Head of caudate nucleus (tissue), 42 donors: ENCODE measurements at regions not wholly inside any gene's neighbourhood (a gene's known extent, or its start where the extent isn't known, plus 50 kb on each side); places are given as distances from the start of the nearest gene placed in this dataset.

ENCODE experiments used
- DNase-seq, 42 donors: peaks; one replicate each; pipeline versions ENCODE4 v3.0.0 to v3.0.0-alpha.2; 2020 to 2021; ENCODE audit warnings: mixed read lengths in 7 of 42
- intact Hi-C: fragments of 100-400 bp; cut with DNase I; formaldehyde crosslinking; loops from one replicate; pipeline ENCODE4 v1.15.0; 2022

DNA sequence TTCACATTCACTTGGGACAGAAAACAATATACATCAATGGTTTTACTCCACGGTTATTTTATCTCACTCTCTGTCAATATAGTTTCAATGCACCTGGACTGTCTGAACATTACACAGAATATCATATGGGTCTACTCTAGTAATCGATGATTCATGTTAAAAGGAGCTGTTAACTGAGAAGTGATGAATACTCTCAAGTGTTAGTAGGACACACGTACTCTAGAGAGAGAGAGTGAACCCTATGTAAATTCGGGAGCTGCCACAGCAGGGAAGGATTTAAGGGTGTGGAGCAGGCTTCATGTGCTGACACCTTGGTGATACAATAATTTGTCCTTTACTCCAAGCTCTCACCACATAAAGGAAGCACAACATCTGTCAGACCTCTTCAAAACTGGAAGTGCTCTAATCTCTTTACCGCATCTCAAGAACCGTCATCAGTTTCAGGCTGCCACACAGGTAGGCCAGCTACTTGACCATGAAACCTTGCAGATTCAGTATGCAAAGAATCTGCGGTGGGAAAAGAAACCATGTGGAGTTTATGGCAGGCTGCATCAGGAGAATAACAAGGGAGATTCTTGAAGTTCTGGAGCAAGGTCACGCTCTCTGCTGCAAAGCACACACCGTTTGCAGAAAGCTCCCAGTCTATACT is 199.2 kb upstream of the TMC3 start:
- intact Hi-C loops: loop anchor here (10.0 kb wide), 1 partner anchor 58 kb away; no protein-coding TSS in a partner anchor
- no peak for DNase-seq

GRCh38 chr15:81572190-81572589 is 198.2 kb upstream of the TMC3 start:
- DNase-seq: no peak
- intact Hi-C loops: loop anchor here (10.0 kb wide), 1 partner anchor 57 kb away; no protein-coding TSS in a partner anchor

GRCh38 chr15:81569286-81570080 is 195.5 kb upstream of the TMC3 start:
- intact Hi-C loops: loop anchor here (10.0 kb wide), 1 partner anchor 55 kb away; no protein-coding TSS in a partner anchor
- no peak for DNase-seq

DNA sequence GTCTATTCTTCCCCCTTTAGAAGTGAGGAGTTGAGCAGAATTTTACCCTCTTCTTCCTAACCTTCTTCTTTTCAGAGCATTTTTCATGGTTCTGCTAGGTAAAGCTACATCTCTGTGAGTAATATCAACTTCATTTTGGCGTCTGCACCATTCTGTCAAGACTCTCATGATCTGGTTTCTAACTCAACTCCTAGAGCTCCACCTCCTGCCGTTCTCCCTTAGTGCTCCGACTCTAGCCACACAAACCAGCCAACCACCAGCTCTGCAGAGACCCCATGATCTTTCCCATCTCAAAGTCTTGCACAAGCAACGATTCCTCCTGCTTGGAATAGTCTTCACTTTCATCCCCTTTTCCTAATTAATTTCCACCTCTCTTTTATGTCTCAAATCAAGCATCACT is 193.9 kb upstream of the TMC3 start:
- intact Hi-C loops: no loop called here
- no peak for DNase-seq

- intact Hi-C loops: no loop called here
Observed at GRCh38 chr15:81562986-81563385, 189.0 kb upstream of the TMC3 start.

GRCh38 chr15:81560405-81560804 is 186.4 kb upstream of the TMC3 start:
- DNase-seq: no peak
- intact Hi-C loops: no loop called here

More at GRCh38 chr15:81562986-81563385, 189.0 kb upstream of the TMC3 start:
- DNase-seq: no peak

- no peak for DNase-seq
- intact Hi-C loops: no loop called here
Observed at GRCh38 chr15:81558056-81558455, 184.0 kb upstream of the TMC3 start.

DNA sequence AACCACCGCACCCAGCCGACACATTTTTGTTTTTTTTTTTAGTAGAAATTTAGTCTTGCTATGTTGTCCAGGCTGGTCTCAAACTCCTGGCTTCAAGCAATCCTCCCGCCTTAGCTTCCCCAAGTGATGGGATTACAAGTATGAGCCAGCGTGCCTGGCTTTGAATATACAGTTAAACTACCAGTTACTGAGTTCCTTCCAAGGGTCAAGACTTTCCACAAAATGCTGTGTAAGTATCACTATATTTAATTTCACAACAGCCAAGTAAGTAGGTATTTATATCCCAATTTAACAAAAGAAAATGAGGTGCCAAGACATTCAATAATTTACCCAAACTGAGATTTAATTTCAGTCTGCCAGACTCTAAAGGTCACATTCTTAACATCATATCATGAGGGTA is 181.3 kb upstream of the TMC3 start:
- intact Hi-C loops: no loop called here
- DNase-seq: no peak

GRCh38 chr15:81548365-81549130 is 174.5 kb upstream of the TMC3 start:
- intact Hi-C loops: no loop called here
- peak in 2 of 42 donors; percentile 3 to 5 for DNase-seq

DNA sequence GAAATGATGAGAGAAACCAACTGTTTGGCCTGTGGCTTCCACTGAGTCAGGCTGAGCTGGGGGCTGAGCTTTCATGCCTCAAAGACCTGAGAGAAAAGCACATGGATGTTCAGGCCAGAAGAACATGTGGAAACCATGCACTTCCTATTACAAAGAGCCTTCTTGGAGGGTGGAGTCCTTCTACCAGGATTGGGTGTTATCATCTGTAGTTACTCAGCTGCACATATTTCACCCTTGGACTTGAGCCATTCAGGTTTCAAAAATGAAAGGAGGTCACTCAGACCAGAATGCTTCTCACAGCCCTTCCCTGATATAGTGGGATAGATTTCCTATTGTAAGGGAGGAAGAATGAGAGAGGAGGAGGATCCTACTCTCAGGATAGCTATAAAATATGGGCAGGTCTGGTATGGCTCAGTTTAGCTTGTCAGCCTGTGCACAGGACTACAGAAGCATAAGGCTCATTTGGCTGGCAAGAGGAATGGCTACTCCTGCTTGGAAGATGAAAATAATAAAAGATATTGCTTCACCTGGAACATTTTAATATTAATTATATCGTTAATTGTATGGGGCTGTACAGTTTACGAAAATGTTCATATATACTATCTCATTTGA is 173.6 kb upstream of the TMC3 start:
- DNase-seq: no peak
- intact Hi-C loops: no loop called here

DNA sequence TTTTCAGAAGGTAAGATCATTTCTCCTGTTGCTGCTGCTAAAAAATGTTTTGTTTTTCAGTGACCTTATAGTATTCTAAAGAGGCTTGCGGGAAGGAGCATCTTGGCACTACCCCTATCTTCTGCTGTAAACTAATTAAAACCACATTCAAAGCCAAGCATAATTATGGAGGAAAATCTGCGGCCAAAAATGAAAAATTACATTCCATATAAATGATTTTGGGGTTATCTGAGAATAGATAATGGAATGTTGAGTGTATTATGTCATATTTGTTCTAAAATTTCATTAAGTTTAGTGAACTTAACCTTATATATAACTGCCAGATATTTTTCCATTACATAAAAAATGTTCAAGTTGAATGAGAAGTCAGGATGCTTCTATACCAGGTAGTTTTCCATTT is 170.4 kb upstream of the TMC3 start:
- no peak for DNase-seq
- intact Hi-C loops: no loop called here

GRCh38 chr15:81540909-81541308 is 166.9 kb upstream of the TMC3 start:
- intact Hi-C loops: no loop called here
- DNase-seq: no peak

- intact Hi-C loops: no loop called here
- no peak for DNase-seq
Observed at GRCh38 chr15:81536356-81536755, 162.3 kb upstream of the TMC3 start.

DNA sequence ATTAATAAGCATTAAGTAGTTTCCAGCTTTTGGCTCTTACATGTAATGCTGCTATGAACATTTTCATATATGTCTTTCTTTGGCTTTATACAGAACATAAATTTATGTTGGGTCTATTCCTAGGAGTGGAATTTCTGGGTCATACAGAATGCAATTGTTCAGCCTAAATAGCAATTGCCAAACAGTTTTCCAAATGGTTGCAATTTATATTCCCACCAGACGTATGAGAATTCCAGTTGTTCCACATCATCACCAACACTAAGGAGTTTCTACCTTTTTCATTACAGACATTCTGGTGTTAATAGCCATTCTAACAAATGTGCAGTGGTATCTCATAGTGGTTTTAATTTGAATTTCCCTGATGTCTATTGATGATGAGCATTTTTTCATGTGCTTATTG is 160.1 kb upstream of the TMC3 start:
- DNase-seq: no peak
- intact Hi-C loops: no loop called here

DNA sequence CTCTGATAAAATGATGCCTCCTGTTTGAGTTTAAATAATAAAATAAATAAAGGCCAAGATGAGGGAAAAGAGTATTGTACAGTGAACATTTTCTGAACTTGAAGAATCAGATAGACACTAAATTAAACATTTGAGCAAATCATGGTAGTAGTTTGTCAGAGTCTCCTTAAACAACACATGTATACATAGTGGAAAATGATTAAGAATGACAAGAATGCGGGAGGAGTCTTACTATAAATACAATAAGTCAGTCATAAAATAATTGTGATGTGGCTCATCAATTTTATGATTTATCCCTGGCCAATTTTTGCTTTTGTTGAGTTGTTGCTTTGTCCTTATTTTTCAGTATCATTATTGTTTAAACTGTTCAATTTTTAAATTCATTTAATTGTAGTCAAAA is 158.0 kb upstream of the TMC3 start:
- no peak for DNase-seq
- intact Hi-C loops: no loop called here

GRCh38 chr15:81531109-81531592 is 157.1 kb upstream of the TMC3 start:
- intact Hi-C loops: no loop called here
- no peak for DNase-seq

DNA sequence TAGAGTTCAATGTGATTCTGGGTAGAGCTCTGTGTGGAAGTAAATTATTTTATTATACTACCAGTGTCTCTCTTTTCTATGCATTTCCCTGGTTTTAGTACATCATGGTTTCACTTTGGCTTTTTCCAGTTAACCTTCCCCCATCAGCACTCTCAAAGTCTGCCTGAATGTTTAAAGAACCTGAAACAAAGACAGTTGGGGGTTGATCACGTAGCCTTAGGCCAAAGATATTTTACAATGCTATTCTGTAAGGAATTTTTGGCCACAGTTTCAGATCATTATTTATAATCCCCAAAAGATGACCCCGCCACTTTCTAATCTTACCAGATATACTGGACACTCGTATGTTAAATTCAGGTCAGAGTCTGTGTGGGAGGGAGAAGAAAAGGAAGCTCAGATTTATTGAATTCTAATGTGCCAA is 156.3 kb upstream of the TMC3 start:
- intact Hi-C loops: no loop called here
- DNase-seq: no peak

DNA sequence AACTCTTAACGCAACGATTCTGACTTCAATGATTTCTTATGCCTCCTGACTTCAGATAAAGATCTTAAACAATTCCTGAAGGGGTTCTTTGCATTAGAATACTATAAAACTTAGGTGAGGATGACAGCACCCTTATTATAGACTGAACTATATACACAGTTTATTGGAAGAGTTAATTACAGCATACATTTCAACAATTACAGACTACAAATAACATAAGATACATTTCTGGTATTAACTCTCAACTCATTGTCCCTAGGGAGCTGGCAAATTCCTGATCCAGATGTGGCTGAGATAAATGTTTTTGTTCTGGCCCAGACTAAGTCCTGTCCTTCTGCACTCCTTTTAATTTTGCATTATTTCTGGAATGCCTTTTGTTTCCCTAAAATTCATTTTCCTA is 155.5 kb upstream of the TMC3 start:
- DNase-seq: no peak
- intact Hi-C loops: no loop called here

GRCh38 chr15:81526029-81526428 is 152.0 kb upstream of the TMC3 start:
- intact Hi-C loops: no loop called here
- no peak for DNase-seq
